GM19239 (cell line): ENCODE measurements at regions not wholly inside any gene's neighbourhood (a gene's known extent, or its start where the extent isn't known, plus 50 kb on each side); places are given as distances from the start of the nearest gene placed in this dataset.

Experiments
- DNase-seq: peaks from one replicate; pipeline ENCODE4 v3.0.0; 2011; ENCODE audit warnings: low spot score; ENCODE audit not compliant: insufficient read length
- FAIRE-seq: peaks from 2 replicates; lab custom pipeline; 2011; peaks lifted over from hg19 to GRCh38; lab: Jason Lieb, UNC

GRCh38 chr18:73927496-73927895, 220.1 kb downstream of the FBXO15 start:
- FAIRE-seq (no peak), DNase-seq (no peak)

GRCh38 chr18:73924836-73925235, 222.8 kb downstream of the FBXO15 start:
- no peak for FAIRE-seq
- no peak for DNase-seq

- FAIRE-seq (no peak), DNase-seq (no peak)
Observed at GRCh38 chr18:73924307-73924706, 223.3 kb downstream of the FBXO15 start.

GRCh38 chr18:73923866-73924265, 223.8 kb downstream of the FBXO15 start:
- DNase-seq: no peak
- no peak for FAIRE-seq

GRCh38 chr18:73920033-73920432, 227.6 kb downstream of the FBXO15 start:
- FAIRE-seq (no peak), DNase-seq (no peak)

- no peak for DNase-seq
- no peak for FAIRE-seq
Observed at GRCh38 chr18:73918816-73919215, 228.8 kb downstream of the FBXO15 start.

GRCh38 chr18:73917046-73917445, 230.6 kb downstream of the FBXO15 start:
- FAIRE-seq: no peak
- no peak for DNase-seq

GRCh38 chr18:73913505-73913904, 234.1 kb downstream of the FBXO15 start:
- DNase-seq (no peak), FAIRE-seq (no peak)

- no peak for DNase-seq
- no peak for FAIRE-seq
Observed at GRCh38 chr18:73908323-73908722, 239.3 kb downstream of the FBXO15 start.

- DNase-seq: no peak
- no peak for FAIRE-seq
Observed at GRCh38 chr18:73901566-73901965, 246.1 kb downstream of the FBXO15 start.

GRCh38 chr18:73901151-73901550, 246.5 kb downstream of the FBXO15 start:
- FAIRE-seq (no peak), DNase-seq (no peak)

GRCh38 chr18:73900106-73900835, 247.4 kb downstream of the FBXO15 start:
- FAIRE-seq (no peak), DNase-seq (no peak)

GRCh38 chr18:73897517-73897916, 250.1 kb downstream of the FBXO15 start:
- FAIRE-seq: no peak

GRCh38 chr18:73896685-73897084, 250.9 kb downstream of the FBXO15 start:
- no peak for FAIRE-seq
- DNase-seq: no peak

More at GRCh38 chr18:73897517-73897916, 250.1 kb downstream of the FBXO15 start:
- DNase-seq: no peak

- FAIRE-seq (no peak), DNase-seq (no peak)
Observed at GRCh38 chr18:73895701-73896100, 251.9 kb downstream of the FBXO15 start.

GRCh38 chr18:73893880-73894279, 253.8 kb downstream of the FBXO15 start:
- DNase-seq (no peak), FAIRE-seq (no peak)

GRCh38 chr18:73891572-73892421, 255.8 kb downstream of the FBXO15 start:
- FAIRE-seq (no peak), DNase-seq (no peak)

- no peak for FAIRE-seq
- DNase-seq: no peak
Observed at GRCh38 chr18:73888565-73888964, 259.1 kb downstream of the FBXO15 start.

- DNase-seq (no peak), FAIRE-seq (no peak)
Observed at GRCh38 chr18:73887801-73888200, 259.8 kb downstream of the FBXO15 start.

- FAIRE-seq (no peak), DNase-seq (no peak)
Observed at GRCh38 chr18:73884868-73885267, 262.8 kb downstream of the FBXO15 start.

GRCh38 chr18:73881396-73881917, 266.2 kb downstream of the FBXO15 start:
- no peak for DNase-seq

More at GRCh38 chr18:73881396-73881917, 266.2 kb downstream of the FBXO15 start:
- no peak for FAIRE-seq
